HPDE6-E6E7 (cell line): ENCODE measurements at regions not wholly inside any gene's neighbourhood (a gene's known extent, or its start where the extent isn't known, plus 50 kb on each side); places are given as distances from the start of the nearest gene placed in this dataset.

Experiments
- DNase-seq: peaks from one replicate; pipeline ENCODE4 v3.0.0; 2011; ENCODE audit warnings: missing footprints; ENCODE audit errors: extremely low spot score

- DNase-seq: no peak
Measured at GRCh38 chr3:81920816-81921215, 159.4 kb upstream of the GBE1 start.

GRCh38 chr3:81916890-81917289 lies 155.4 kb upstream of the GBE1 start:
- no peak for DNase-seq

GRCh38 chr3:81913886-81914663 lies 152.6 kb upstream of the GBE1 start:
- DNase-seq: no peak

GRCh38 chr3:81911221-81911620 lies 149.8 kb upstream of the GBE1 start:
- no peak for DNase-seq

- no peak for DNase-seq
Measured at GRCh38 chr3:81910244-81910852, 148.9 kb upstream of the GBE1 start.

GRCh38 chr3:81909796-81910195 lies 148.4 kb upstream of the GBE1 start:
- no peak for DNase-seq

GRCh38 chr3:81908561-81908960 lies 147.1 kb upstream of the GBE1 start:
- DNase-seq: no peak

- no peak for DNase-seq
Measured at GRCh38 chr3:81898336-81898735, 136.9 kb upstream of the GBE1 start.

GRCh38 chr3:81894598-81894997 lies 133.2 kb upstream of the GBE1 start:
- DNase-seq: no peak

GRCh38 chr3:81891055-81891895 lies 129.8 kb upstream of the GBE1 start:
- no peak for DNase-seq

GRCh38 chr3:81888914-81889557 lies 127.6 kb upstream of the GBE1 start:
- DNase-seq: no peak

- DNase-seq: no peak
Measured at GRCh38 chr3:81887448-81887847, 126.0 kb upstream of the GBE1 start.

GRCh38 chr3:81886081-81886480 lies 124.6 kb upstream of the GBE1 start:
- no peak for DNase-seq

- DNase-seq: no peak
Measured at GRCh38 chr3:81884791-81885190, 123.3 kb upstream of the GBE1 start.

- DNase-seq: no peak
Measured at GRCh38 chr3:81876826-81877225, 115.4 kb upstream of the GBE1 start.

- DNase-seq: no peak
Measured at GRCh38 chr3:81874738-81875137, 113.3 kb upstream of the GBE1 start.

GRCh38 chr3:81872566-81872965 lies 111.1 kb upstream of the GBE1 start:
- no peak for DNase-seq

- no peak for DNase-seq
Measured at GRCh38 chr3:81871358-81872155, 110.1 kb upstream of the GBE1 start.

GRCh38 chr3:81869382-81869781 lies 107.9 kb upstream of the GBE1 start:
- DNase-seq: no peak

- no peak for DNase-seq
Measured at GRCh38 chr3:81868597-81868996, 107.2 kb upstream of the GBE1 start.

- DNase-seq: no peak
Measured at GRCh38 chr3:81867875-81868274, 106.4 kb upstream of the GBE1 start.
